K562 (cell line): ENCODE measurements at regions not wholly inside any gene's neighbourhood (a gene's known extent, or its start where the extent isn't known, plus 50 kb on each side); places are given as distances from the start of the nearest gene placed in this dataset.

ENCODE experiments used
- ATAC-seq: fragments of 200-7000 bp; cut with Tn5 transposase; 3 replicates; pipeline ENCODE4 v1.9.1; 2020; ENCODE audit warnings: moderate library complexity
- BruUV-seq: library from RNA; stranded (reverse); fragments of 400-500 nt; replicated peaks from 2 replicates; lab custom pipeline; 2021; lab: Mats Ljungman, UMichigan
- CTCF ChIA-PET: fragments of 300-600 bp; formaldehyde crosslinking; extraction: SDS; loops from one replicate; lab custom pipeline; 2021; ENCODE audit warnings: low intra/inter-chr PET ratio; lab: Yijun Ruan, JAX
- POLR2A ChIA-PET: fragments of 300-600, 350-650 bp; sonication (Branson Sonifier 250); formaldehyde crosslinking; extraction: SDS; loops from one replicate; lab custom pipeline; 2021; ENCODE audit warnings: antibody characterized with exemption, inconsistent platforms; lab: Yijun Ruan, JAX
- DNase-seq, 4 experiments: peaks; one replicate each; pipeline versions ENCODE4 v3.0.0 to v3.0.0-alpha.2; 2011 to 2018; ENCODE audit warnings: low spot score in 3 of 4, mixed read lengths in 3 of 4; ENCODE audit errors: extremely low read depth in 1 of 4
- FAIRE-seq: peaks from 2 replicates; lab custom pipeline; 2011; peaks lifted over from hg19 to GRCh38; lab: Jason Lieb, UNC
- H2AFZ ChIP-seq: 2 replicates; pipeline ENCODE4 v1.6.0; 2011; ENCODE audit warnings: low read depth, low read length, control low read depth, inconsistent platforms
- H3K27ac ChIP-seq: fragments of 200-600 bp; 3 replicates; pipeline ENCODE4 v1.8.0; 2011; ENCODE audit warnings: low read depth, mild to moderate bottlenecking, control low read depth, inconsistent platforms, low read length, moderate library complexity, mixed read lengths; ENCODE audit errors: extremely low read depth
- H3K27me3 ChIP-seq, 2 experiments: fragments of 300-600 bp in 1 of 2; 2 replicates in 1 of 2; 3 replicates in 1 of 2; pipeline versions ENCODE4 v1.6.0 to v1.8.0; 2011; ENCODE audit warnings: inconsistent platforms in 2 of 2, low read length in 2 of 2, mild to moderate bottlenecking in 1 of 2, mixed read lengths in 1 of 2, moderate library complexity in 1 of 2; ENCODE audit not compliant: control insufficient read depth in 2 of 2, insufficient read depth in 2 of 2
- H3K36me3 ChIP-seq: fragments of 300-600 bp; 3 replicates; pipeline ENCODE4 v1.8.0; 2011; ENCODE audit warnings: mild to moderate bottlenecking, low read length, inconsistent platforms; ENCODE audit not compliant: control insufficient read depth, insufficient read depth
- H3K4me1 ChIP-seq, 2 experiments: fragments of 200-600 bp in 1 of 2; replicated peaks in 1 of 2; 2 replicates in 1 of 2; 3 replicates in 1 of 2; pipeline versions ENCODE4 v1.5.1 to v1.8.0; 2011; ENCODE audit warnings: inconsistent platforms in 2 of 2, low read length in 2 of 2, mild to moderate bottlenecking in 1 of 2, mixed read lengths in 1 of 2, moderate library complexity in 1 of 2; ENCODE audit not compliant: control insufficient read depth in 2 of 2, insufficient read depth in 2 of 2
- H3K4me2 ChIP-seq: 2 replicates; pipeline ENCODE4 v1.6.1; 2011; ENCODE audit warnings: low read length, control low read depth, inconsistent platforms, mixed read lengths; ENCODE audit not compliant: insufficient read depth
- H3K4me3 ChIP-seq: fragments of 200-600 bp; sonication (generic), shearing (Covaris generic); 2 replicates; pipeline ENCODE4 v1.5.1; 2016; ENCODE audit warnings: control low read depth, inconsistent platforms
- H3K79me2 ChIP-seq: fragments of 200-600 bp; 3 replicates; pipeline ENCODE4 v1.8.0; 2011; ENCODE audit warnings: low read length, inconsistent platforms; ENCODE audit not compliant: control insufficient read depth, insufficient read depth
- H3K9ac ChIP-seq, 2 experiments: 2 replicates each; pipeline versions ENCODE4 v1.6.0 to v1.6.1; 2011; ENCODE audit warnings: low read depth in 2 of 2, low read length in 2 of 2, control low read depth in 1 of 2, inconsistent platforms in 1 of 2, mild to moderate bottlenecking in 1 of 2, mixed read lengths in 1 of 2; ENCODE audit not compliant: insufficient read depth in 1 of 2
- H3K9me1 ChIP-seq: one replicate; pipeline ENCODE4 v1.6.0; 2011; ENCODE audit warnings: inconsistent platforms, mild to moderate bottlenecking, low read length, moderate library complexity; ENCODE audit not compliant: control insufficient read depth, insufficient read depth
- H3K9me3 ChIP-seq: replicated peaks from 2 replicates; pipeline ENCODE4 v1.5.1; 2011; ENCODE audit warnings: low read depth, low read length, inconsistent platforms; ENCODE audit not compliant: control insufficient read depth, insufficient read depth
- H4K20me1 ChIP-seq: replicated peaks from 2 replicates; pipeline ENCODE4 v1.6.1; 2011; ENCODE audit warnings: low read length, inconsistent platforms, mixed read lengths; ENCODE audit not compliant: control insufficient read depth, insufficient read depth
- CHD1 ChIP-seq: fragments of 200-600 bp; sonication (generic); IDR thresholded peaks from one replicate; pipeline ENCODE4 v1.6.1; 2012; ENCODE audit warnings: mild to moderate bottlenecking, moderate library complexity, low read length, inconsistent platforms
- HDAC6 ChIP-seq: IDR thresholded peaks from 2 replicates; pipeline ENCODE4 v1.6.1; 2012; ENCODE audit warnings: low read depth, mild to moderate bottlenecking, control low read depth, inconsistent platforms, low read length, moderate library complexity
- IFI16 ChIP-seq: fragments of 250-450 bp; sonication (Bioruptor Pico); IDR thresholded peaks from 2 replicates; pipeline ENCODE4 v2.1.2; 2022; ENCODE audit warnings: mild to moderate bottlenecking, inconsistent platforms
- NFRKB ChIP-seq: fragments of 450-650 bp; IDR thresholded peaks from 2 replicates; pipeline ENCODE4 v1.6.1; 2016; ENCODE audit warnings: low read depth
- RCOR1 ChIP-seq, 2 experiments: IDR thresholded peaks; 2 replicates each; pipeline ENCODE4 v1.6.1; 2012; ENCODE audit warnings: low read depth in 2 of 2, low read length in 2 of 2, borderline replicate concordance in 1 of 2, improper control_type of control experiment in 1 of 2
- RFX1 ChIP-seq: fragments of 450-650 bp; IDR thresholded peaks from 2 replicates; pipeline ENCODE4 v1.6.1; 2016; ENCODE audit warnings: mild to moderate bottlenecking, moderate library complexity
- SUPT5H ChIP-seq: fragments of 450-650 bp; IDR thresholded peaks from 2 replicates; pipeline ENCODE4 v1.6.1; 2016
- TCFL5 ChIP-seq: fragments of 250-450 bp; sonication (Bioruptor Pico); conservative IDR thresholded peaks from 2 replicates; pipeline ENCODE4 v1.6.1; 2021; ENCODE audit warnings: mild to moderate bottlenecking, moderate library complexity, matching md5 sums
- ZBTB1 ChIP-seq: sonication (generic); formaldehyde crosslinking; IDR thresholded peaks from 2 replicates; pipeline ENCODE4 v1.8.1; 2023; ENCODE audit warnings: missing genetic modification reagents, low read depth, mild to moderate bottlenecking, borderline replicate concordance
- ZNF551 ChIP-seq: fragments of 250-450 bp; sonication (Bioruptor Pico); IDR thresholded peaks from 2 replicates; pipeline ENCODE4 v1.5.0; 2021; ENCODE audit warnings: mild to moderate bottlenecking, moderate library complexity
- WGBS: fragments of 100-300 bp; shearing (Covaris generic); methylation state at CpG from one replicate; pipeline ENCODE4 v1.1.6; 2016; ENCODE audit warnings: low coverage, mixed read lengths; ENCODE audit not compliant: insufficient coverage; ENCODE audit errors: missing lambda C conversion rate; 5-methylcytosine and 5-hydroxymethylcytosine counted together
- in situ Hi-C: fragments of 300-500 bp; cut with MboI; formaldehyde crosslinking; loops from 4 replicates; pipeline ENCODE4 v1.15.0; 2018; ENCODE audit warnings: inconsistent platforms, mixed read lengths
- intact Hi-C: fragments of 100-400 bp; cut with micrococcal nuclease; formaldehyde crosslinking; loops from 2 replicates; pipeline ENCODE4 v1.14.2; 2022
- TF ChIP-seq, protein P1 (sequence below): sonication (generic); formaldehyde crosslinking; IDR thresholded peaks from 2 replicates; pipeline ENCODE4 v1.8.1; 2022; ENCODE audit warnings: missing genetic modification reagents

- Histone ChIP-seq H3K27ac (no peak overlapping the region), H3K9me1 (no peaks in the 10 kb centered on the region), H2AFZ (no peak overlapping the region), H3K4me2 (no peak overlapping the region)
- POLR2A ChIA-PET: no interaction called here
- no peak for TF ChIP-seq CHD1
- TF ChIP-seq ZBTB1 (CRISPR knock-in tag): no peak
- TF ChIP-seq SUPT5H: no peak
- TF ChIP-seq, all 486 proteins: peak for 0
- Histone ChIP-seq H3K36me3 (no peaks in the 10 kb centered on the region), H3K79me2 (no peaks in the 10 kb centered on the region), H3K4me1 (no peaks in the 10 kb centered on the region), H3K9me3 (no peaks in the 10 kb centered on the region), H3K9ac (no peak overlapping the region), H4K20me1 (no peaks in the 10 kb centered on the region), H3K27me3 (no peaks in the 10 kb centered on the region), H3K4me3 (no peak overlapping the region)
- CTCF ChIA-PET: no interaction called here
- no peak for DNase-seq
- in situ Hi-C loops (no loop called here), intact Hi-C loops (no loop called here)
- no TSS peak for BruUV-seq
- 0% methylated on average over 1 of the region's 1 CpG for WGBS
- no peak for FAIRE-seq
- no peak for ATAC-seq
These were observed 623.8 kb downstream of the TENT5A start for GRCh38 chr6:81128671-81129070.

DNA sequence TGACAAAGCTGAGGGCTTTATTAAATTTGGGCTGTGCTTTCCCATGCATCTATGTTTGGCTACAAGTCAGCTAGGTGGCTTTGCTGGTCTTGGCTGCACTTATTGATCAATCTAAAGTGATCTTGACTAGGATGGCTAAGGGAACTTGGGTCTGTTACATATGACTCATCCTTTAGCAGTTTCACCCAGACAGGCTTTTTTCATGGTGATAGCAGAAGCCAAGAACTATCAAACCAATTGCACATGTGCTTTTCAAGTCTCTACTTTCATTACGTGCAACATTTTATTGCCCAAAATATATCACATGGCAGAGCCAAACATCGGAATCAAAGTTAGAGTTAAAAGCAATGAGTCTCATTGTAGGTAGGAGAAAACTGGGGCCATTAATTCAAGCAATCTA is 626.3 kb downstream of the TENT5A start:
- BruUV-seq: no TSS peak
- Histone ChIP-seq H3K27ac (no peak overlapping the region), H3K79me2 (no peaks in the 10 kb centered on the region), H2AFZ (no peak overlapping the region), H3K4me2 (no peak overlapping the region), H3K9ac (no peak overlapping the region), H3K9me3 (no peaks in the 10 kb centered on the region), H4K20me1 (no peaks in the 10 kb centered on the region), H3K4me1 (no peaks in the 10 kb centered on the region), H3K27me3 (no peaks in the 10 kb centered on the region), H3K4me3 (no peak overlapping the region), H3K9me1 (no peaks in the 10 kb centered on the region), H3K36me3 (no peaks in the 10 kb centered on the region)
- in situ Hi-C loops (no loop called here), intact Hi-C loops (no loop called here)
- POLR2A ChIA-PET: no interaction called here
- CTCF ChIA-PET: no interaction called here
- TF ChIP-seq HDAC6: no peak
- TF ChIP-seq ZNF551: no peak
- no peak for TF ChIP-seq NFRKB
- TF ChIP-seq, protein P1, sequence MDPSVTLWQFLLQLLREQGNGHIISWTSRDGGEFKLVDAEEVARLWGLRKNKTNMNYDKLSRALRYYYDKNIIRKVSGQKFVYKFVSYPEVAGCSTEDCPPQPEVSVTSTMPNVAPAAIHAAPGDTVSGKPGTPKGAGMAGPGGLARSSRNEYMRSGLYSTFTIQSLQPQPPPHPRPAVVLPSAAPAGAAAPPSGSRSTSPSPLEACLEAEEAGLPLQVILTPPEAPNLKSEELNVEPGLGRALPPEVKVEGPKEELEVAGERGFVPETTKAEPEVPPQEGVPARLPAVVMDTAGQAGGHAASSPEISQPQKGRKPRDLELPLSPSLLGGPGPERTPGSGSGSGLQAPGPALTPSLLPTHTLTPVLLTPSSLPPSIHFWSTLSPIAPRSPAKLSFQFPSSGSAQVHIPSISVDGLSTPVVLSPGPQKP (CRISPR knock-in tag): no peak
- no peak for TF ChIP-seq IFI16
- no peak for TF ChIP-seq TCFL5 (CRISPR knock-in tag)
- no peak for TF ChIP-seq RFX1
- no peak for TF ChIP-seq RCOR1 (IDR thresholded peaks at IDR 0.05; ENCODE audit: borderline replicate concordance in 1 of 2, low read depth in 2 of 2, low read length in 2 of 2)
- no peak for FAIRE-seq
- no peak for ATAC-seq
- DNase-seq: no peak
- 0% methylated on average over 2 of the region's 2 CpGs for WGBS
